GM12865 (cell line): ENCODE measurements at regions not wholly inside any gene's neighbourhood (a gene's known extent, or its start where the extent isn't known, plus 50 kb on each side); places are given as distances from the start of the nearest gene placed in this dataset.

Experiments used
- DNase-seq: peaks from one replicate; pipeline ENCODE4 v3.0.0; 2010; ENCODE audit warnings: low read depth
- H3K4me3 ChIP-seq: 2 replicates; pipeline ENCODE4 v1.5.1; 2011; ENCODE audit warnings: mild to moderate bottlenecking, low read depth, low read length, control low read depth
- TF ChIP-seq, protein P1 (sequence below): IDR thresholded peaks from 2 replicates; pipeline ENCODE4 v1.5.1; 2011; ENCODE audit warnings: low read length, control low read depth, low read depth, inconsistent platforms; ENCODE audit not compliant: insufficient read depth; ENCODE audit errors: missing control alignments

DNA sequence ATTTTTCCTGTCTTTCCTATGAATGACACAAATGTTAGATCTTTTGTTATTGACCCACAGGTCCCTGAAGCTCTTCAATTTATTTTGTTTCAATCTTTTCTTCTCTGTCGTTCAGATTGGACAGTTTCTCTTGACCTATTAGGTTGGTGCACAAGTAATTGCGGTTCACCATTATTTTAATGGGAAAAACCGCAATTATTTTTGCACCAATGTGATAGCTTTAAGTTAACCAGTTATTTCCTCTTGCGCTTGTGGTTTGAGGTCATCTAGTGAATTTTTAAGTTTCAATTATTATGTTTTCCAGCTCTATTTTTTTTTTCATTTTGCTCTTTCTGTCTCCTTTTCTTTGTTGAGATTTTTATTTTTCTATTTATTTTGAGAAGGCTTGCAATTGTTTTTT, 399.2 kb downstream of the INHBA start:
- no peak overlapping the region for H3K4me3 ChIP-seq
- TF ChIP-seq, protein P1, sequence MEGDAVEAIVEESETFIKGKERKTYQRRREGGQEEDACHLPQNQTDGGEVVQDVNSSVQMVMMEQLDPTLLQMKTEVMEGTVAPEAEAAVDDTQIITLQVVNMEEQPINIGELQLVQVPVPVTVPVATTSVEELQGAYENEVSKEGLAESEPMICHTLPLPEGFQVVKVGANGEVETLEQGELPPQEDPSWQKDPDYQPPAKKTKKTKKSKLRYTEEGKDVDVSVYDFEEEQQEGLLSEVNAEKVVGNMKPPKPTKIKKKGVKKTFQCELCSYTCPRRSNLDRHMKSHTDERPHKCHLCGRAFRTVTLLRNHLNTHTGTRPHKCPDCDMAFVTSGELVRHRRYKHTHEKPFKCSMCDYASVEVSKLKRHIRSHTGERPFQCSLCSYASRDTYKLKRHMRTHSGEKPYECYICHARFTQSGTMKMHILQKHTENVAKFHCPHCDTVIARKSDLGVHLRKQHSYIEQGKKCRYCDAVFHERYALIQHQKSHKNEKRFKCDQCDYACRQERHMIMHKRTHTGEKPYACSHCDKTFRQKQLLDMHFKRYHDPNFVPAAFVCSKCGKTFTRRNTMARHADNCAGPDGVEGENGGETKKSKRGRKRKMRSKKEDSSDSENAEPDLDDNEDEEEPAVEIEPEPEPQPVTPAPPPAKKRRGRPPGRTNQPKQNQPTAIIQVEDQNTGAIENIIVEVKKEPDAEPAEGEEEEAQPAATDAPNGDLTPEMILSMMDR = no peak
- DNase-seq = no peak

DNA sequence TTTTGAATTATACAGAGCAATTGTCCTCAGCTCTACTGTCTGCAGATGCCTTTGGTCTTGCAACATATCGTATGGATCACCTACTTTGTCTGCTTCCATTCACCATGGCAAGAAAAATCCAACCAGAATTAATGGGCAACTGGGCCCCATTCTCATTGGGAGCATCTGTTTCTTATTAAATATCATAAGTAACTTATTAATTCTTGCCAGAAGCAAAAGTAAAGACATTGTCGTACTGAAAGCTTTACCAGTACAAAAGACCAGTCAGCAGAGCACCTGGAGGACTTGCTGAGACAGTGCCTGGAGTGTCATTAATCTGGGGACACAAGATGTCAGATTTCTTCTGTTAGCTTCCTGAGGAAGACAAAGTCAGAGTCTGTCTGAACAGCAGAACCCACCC, 404.5 kb downstream of the INHBA start:
- DNase-seq = no peak
- TF ChIP-seq, protein P1 = no peak

DNA sequence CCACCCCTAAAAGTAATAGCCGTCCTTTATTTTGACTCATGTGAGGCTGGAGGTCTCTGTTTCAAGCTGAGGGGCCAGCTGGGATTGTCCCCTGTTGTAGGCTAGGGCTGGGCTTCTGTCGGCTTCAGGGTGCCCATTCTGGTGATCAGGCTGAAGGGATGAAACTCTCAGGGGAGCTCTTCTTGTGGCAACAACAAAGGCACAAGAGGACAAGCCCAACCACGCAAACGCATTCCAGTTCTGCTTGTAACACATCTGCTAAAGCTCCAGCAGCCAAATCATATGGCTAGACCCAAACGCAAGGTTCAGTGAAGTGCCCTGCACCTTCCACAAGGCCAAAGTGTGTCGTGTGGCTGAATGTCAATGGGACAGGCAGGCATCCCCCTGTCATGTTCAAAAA, 405.7 kb downstream of the INHBA start:
- H3K4me3 ChIP-seq = no peak overlapping the region
- TF ChIP-seq, protein P1 = no peak
- DNase-seq = no peak

More for the DNA sequence above, 404.5 kb downstream of the INHBA start:
- no peak overlapping the region for H3K4me3 ChIP-seq

DNA sequence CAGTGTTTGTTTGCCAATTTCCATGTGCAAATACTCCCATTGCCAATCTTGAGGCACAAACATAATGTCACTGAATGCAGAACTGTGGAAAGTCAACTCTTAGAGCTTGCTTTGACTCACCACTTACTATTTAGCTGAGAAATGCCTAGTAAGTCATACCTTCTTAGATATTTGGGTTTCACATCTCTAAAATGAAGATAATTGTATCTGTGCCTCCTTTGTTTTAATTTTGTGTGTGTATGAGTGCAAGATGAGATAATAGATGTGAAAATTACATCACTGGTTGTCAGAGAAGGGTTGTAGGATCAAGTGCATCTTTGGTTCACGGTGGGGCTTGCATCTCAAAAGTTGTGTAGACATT, 407.5 kb downstream of the INHBA start:
- TF ChIP-seq, protein P1 = no peak

DNA sequence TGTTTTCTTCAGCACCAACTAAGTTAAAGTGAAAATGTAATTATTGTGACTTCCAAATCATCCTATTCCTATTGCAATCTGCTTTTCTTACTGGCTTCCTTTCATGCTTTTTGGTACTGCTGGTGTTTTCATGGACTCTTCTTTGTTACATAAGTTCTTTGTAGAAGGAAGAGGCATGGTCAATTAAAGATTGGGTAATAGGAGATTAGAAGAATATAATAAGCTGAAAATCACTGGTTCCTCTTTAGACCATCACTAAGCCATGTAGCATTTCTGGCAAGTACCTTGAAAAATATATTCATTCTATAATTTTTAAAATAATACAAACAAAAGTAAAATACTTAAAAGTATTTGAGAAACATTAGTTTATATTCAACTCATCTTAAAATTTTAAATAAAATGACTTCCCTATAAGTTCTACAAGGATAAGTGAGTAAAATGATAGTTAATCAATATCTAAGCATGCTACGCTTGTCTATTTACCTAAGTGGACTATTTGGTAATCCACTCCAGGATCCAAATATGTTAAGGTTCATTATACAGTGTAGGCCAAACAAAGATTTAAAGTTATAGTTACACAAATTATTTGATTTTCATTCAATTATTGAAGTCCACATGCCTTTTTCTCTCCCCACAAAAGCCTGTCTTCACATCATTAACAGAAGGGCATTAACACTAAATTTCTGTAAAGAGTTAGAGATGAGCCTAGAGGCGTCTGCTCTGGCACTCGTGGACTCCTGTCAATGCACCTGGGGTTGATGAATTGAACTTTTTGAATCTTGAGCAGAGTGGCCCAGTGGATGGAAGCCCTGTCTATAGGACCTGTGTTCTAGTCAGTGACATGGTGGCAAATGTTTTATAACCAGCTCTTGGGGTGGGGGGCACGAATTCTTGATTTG, 408.1 kb downstream of the INHBA start:
- no peak overlapping the region for H3K4me3 ChIP-seq
- no peak for DNase-seq
- TF ChIP-seq, protein P1 = no peak

More for the DNA sequence above, 407.5 kb downstream of the INHBA start:
- no peak overlapping the region for H3K4me3 ChIP-seq
- no peak for DNase-seq

GRCh38 chr7:41292487-41292886, 410.4 kb downstream of the INHBA start:
- DNase-seq = no peak
- H3K4me3 ChIP-seq = no peak overlapping the region
- TF ChIP-seq, protein P1 = no peak
